GM19043 (cell line): ENCODE measurements at regions not wholly inside any gene's neighbourhood (a gene's known extent, or its start where the extent isn't known, plus 50 kb on each side); places are given as distances from the start of the nearest gene placed in this dataset.

Experiments
- ATAC-seq: cut with Tn5 transposase; IDR thresholded peaks from one replicate; pipeline ENCODE4 v1.9.1; 2021; ENCODE audit warnings: low read depth; ENCODE audit not compliant: unreplicated experiment

DNA sequence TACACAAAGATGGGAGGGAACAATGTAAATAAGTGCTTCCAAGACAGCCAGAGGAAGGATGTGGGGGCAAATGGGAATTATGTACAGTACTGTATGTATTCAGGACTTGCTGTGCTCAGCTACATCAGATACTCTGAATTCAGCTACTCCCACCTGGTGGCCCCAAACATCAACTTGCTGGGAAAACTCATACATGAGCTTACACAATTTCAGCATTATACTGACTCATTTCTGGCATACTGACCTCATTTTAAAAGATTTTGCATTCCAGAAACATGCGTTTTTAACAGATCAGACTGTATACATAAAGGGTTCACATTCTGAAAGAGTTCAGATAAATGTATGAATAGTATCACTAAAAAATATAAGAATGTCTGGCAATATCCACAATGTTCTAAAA, 59.7 kb downstream of the GPX5 start:
- ATAC-seq = no peak

DNA sequence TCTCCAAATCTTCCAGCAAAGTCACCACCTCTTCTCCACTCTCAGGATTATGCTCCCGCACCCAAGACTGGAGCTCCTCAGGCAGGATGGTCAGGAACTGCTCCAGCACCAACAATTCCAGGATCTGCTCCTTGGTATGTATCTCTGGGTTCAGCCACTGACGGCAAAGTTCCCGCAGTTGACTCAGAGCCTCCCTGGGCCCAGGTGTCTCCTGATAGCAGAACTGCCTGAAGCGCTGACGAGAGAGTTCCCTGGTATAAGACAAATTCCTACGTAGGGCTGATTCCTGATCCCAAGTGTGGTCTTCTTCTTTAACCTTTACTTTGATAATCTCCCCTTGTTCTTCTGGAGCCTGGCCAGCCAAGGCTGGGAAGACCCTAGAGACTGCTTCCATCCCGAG, 60.6 kb downstream of the GPX5 start:
- no peak for ATAC-seq

DNA sequence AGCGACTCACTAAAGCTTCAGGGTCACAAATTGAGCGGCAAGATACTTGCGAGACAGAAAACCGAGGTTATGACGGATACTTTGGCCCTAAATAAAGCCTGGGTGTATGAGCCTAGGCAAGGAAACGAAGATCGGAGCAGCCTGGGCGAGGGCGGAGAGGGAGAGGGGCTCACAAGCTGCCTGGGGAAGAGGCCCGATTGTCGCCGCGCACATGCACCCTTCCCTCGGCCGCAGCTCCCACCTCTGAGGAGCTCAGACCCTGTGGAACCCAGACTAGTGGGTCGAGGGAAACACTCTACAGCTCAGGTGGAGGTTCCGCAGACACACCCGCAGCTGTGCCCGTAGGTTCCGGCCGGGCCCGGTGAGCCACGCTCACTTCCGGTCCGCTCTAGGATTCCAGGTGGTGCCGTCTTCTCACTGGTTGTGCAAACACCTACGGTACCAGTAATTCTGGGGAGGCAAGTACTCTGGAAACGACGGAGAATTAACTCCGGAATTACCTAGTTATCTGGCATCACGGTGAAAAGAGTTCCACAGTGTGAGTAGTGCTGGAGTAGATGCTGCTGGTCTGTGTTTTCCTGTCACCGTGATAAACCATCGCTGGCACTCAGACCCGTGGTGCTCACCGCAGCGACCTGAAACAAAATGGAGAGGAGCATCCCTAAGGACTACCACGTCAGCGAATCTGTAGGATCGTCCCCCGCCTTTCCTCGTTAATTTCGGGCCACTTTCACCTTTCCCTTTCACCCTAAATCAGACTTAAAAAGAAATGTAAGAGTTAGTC, 61.5 kb downstream of the GPX5 start:
- ATAC-seq = peak; percentile 72

GRCh38 chr6:28587746-28588075, 62.0 kb downstream of the GPX5 start:
- no peak for ATAC-seq

DNA sequence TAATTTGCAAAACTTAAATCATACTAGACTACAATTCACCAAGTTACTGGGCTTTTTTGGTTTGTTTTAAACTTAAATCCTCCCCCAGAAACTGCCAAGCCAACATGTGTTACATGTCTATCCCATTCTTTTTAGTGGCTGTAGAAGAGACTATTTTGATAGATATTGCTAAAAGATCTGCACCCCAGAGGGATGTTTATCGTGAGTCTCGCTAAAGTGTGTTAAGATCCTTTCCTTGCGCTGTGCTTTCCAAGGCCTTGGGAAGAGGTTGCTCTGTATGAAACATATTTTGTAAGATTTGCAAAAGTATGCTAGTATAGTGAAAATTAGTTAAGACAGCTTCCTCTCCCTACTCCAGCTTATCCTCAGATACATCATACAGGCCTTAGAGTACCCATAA, 63.0 kb downstream of the GPX5 start:
- ATAC-seq = no peak

DNA sequence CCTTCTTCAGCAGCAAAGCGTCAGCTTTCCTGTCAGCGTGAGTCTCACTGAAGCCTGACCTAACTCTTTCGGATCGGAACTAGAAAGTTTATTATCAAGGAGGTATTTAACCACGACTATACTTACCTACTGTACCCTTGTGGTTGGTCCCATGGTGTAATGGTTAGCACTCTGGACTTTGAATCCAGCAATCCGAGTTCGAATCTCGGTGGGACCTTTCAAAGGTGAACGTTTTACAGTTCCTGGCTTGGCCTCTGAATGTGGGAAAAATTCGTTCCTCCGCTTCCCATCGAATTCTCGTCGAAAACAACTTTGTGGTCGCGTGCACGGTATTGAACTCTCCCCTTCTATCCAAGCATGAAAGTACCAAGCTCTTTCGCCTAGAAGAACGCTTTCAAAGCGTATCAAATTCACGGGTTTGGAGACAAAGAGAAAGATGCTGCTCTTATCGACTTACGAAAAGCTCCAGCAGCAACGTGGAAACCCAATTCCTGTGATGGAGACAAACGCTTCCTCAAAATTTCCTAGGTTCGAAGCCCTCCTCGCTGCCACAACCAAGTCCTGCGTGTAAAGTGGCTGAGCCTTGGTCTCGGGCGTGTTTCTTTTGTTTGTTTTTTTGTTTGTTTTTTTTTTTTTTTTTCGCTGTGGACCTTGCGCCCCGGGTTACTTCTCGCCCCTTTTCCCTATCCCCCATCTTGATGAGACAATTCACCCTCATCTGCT, 63.7 kb downstream of the GPX5 start:
- ATAC-seq = peak; percentile 54

DNA sequence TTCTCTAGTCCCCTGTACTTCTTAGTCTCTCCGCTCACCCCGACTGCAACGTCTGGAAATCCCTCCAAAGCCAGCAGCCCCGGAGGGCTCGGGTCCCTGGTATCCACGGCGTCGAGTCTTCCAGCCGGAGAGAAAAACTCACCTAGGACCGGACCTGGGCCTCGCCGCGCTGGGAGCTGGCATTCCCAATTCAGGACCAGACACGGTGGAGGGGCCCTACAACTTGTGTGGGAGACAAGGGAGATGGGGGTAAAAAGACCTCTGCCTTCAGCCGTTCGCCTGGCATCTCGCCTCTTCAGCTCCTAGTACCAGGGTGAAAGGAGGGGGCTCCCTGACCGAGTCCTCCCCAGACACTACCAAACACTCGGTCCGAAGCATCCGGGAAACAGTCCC, 64.3 kb downstream of the GPX5 start:
- no peak for ATAC-seq

- no peak for ATAC-seq
These were observed 71.6 kb downstream of the GPX5 start for GRCh38 chr6:28597217-28597835.

- ATAC-seq = no peak
These were observed 72.4 kb downstream of the GPX5 start for GRCh38 chr6:28597924-28598722.

DNA sequence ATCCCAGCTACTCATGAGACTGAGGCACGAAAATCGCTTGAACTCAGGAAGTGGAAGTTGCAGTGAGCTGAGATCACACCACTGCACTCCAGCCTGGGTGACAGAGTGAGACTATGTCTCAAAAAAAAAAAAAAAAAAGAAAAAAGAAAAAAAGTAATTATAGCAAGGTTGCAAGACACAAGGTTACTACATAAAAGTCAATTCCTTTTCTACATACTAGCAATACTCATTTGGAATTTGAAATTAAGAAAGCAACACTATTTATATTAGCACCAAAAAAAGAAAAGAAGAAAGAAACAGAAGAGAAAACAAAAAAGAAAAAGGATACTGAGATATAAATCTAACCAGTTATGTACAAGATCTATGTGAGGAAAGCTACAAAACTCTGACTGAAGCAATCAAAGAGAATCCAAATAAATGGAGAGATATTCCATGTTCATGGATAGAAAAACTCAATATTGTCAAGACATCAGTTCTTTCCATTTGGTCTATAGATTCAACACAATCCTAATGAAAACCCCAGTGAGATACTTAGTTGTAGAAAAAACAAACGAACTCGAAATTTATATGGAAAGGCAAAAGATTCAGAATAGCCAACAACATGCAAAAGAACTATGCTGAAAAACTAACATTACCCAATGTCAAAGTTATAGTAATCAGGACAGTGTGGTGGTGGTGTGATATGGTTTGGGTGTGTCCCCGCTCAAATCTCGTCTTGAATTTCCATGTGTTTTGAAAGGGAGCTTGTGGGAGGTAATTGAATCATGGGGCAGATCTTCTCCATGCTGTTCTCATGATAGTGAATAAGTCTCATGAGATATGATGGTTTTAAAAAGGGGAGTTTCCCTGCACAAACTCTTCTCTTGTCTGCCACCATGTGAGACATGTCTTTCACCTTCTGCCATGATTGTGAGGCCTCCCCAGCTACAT, 73.3 kb downstream of the GPX5 start:
- ATAC-seq = no peak

DNA sequence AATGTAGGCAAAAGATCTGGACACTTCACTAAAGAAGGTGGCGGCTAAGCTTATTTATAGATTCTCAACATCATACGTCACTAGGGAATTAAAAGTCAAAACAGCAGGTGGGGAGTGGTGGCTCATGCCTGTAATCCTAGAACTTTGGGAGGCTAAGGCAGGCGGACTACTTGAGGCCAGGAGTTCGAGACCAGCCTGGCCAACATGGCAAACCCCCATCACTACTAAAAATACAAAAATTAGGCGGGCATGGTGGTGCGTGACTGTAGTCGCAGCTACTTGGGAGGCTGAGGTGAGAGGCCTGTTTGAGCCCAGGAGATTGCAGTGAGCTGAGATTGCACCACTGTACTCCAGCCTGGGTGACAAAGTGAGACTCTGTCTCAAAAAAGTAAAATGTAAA, 74.6 kb downstream of the GPX5 start:
- ATAC-seq = no peak

GRCh38 chr6:28603891-28604290, 78.2 kb downstream of the GPX5 start:
- no peak for ATAC-seq

DNA sequence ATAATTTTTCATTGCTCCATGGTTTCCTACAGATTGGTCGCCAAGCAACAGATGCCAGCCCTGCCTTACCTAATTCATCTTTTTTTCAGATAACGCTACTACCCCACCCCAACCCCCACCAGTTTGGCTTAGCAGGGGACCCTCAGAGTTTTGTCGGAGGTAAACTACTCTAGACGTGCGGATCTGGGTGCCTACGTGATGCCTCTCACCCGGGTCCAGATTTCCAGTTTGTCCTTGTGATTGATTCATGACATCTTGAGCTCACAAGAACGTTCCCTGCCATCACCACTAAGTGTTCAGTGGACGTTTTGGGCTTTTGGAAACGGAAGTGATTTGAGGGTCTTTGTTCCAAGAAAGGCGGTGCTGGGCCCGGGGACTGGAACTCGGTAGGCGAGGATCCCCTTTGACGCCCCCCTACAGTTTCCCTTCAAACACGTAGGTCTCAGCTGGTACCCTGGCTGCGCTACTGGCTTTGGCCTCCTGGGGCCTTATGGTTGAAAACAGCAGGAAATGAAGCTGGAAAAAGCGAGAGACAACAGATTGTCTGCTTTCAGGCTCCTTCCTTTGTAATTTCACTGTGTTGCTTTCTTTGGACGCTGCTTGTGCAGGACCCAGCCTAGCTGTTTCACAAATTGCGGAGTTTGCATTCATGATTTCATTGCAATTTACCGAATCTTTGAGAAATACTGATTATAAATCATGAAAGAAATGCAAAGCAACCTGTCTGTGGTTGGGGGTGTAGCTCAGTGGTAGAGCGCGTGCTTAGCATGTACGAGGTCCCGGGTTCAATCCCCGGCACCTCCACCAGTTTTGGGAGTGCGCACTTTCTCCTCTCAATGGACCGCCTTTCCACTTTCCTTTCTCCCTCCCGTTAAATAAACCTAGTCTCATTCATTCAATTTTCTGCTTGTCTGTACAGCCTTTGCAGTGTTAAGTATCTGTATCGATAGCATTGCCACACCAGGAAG, 81.0 kb downstream of the GPX5 start:
- ATAC-seq = no peak

- ATAC-seq = no peak
These were observed 82.3 kb downstream of the GPX5 start for GRCh38 chr6:28607990-28608389.

DNA sequence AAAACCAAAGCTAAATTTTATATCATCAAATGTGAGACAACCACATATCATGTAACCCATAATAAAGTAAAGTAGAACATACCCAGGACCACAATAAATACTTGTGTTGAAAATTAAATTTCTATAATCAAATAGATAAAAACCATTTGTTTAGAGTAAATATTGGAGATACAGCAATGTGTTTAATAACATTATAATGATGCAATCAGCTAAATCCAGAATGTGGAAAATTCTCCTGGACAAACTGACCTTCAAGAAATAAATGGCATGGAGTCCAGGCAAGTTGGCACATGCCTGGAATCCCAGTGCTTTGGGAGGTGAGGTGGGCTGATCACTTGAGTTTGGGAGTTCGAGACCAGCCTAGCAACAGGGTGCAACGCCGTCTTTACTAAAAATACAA, 84.0 kb downstream of the GPX5 start:
- ATAC-seq = no peak

DNA sequence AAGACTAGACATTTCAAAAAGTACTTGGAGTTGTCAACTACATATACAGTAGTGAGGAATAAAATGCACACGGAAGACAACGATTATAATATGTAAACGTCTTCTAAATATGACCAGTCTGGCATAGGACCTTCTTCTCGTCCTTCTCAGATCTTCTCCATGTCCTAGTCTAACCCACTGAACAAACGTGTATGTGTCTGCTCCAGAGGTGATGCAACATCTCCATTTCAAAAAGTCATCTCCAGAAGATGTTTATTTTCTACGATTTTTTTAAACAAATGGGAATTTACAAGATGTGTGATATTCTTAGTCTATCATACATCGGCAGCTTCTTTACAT, 89.9 kb downstream of the GPX5 start:
- ATAC-seq = no peak

- no peak for ATAC-seq
These were observed 90.5 kb downstream of the GPX5 start for GRCh38 chr6:28615955-28616747.

- no peak for ATAC-seq
These were observed 93.3 kb downstream of the GPX5 start for GRCh38 chr6:28618898-28619555.
